IMR-90 (cell line): ENCODE measurements at regions not wholly inside any gene's neighbourhood (a gene's known extent, or its start where the extent isn't known, plus 50 kb on each side); places are given as distances from the start of the nearest gene placed in this dataset.

Experiments
- ATAC-seq: fragments of 200-7000 bp; cut with Tn5 transposase; 2 replicates; pipeline ENCODE4 v1.9.1; 2020; ENCODE audit warnings: low read depth, mild to moderate bottlenecking, moderate library complexity
- BruUV-seq: library from RNA; stranded (reverse); fragments of 400-500 nt; replicated peaks from 2 replicates; lab custom pipeline; 2021; lab: Mats Ljungman, UMichigan
- CTCF ChIA-PET: fragments of 300-600 bp; formaldehyde crosslinking; extraction: SDS; loops from one replicate; lab custom pipeline; 2021; ENCODE audit warnings: antibody characterized with exemption; lab: Yijun Ruan, JAX
- POLR2A ChIA-PET: fragments of 300-600 bp; sonication (Branson Sonifier 250); formaldehyde crosslinking; loops from one replicate; lab custom pipeline; 2022; ENCODE audit warnings: antibody characterized with exemption; ENCODE audit not compliant: unreplicated experiment; lab: Charles Lee
- DNase-seq: peaks from one replicate; pipeline ENCODE4 v3.0.0; 2013
- H2AFZ ChIP-seq: replicated peaks from 2 replicates; pipeline ENCODE3; 2013; ENCODE audit warnings: low read length, mild to moderate bottlenecking; ENCODE audit not compliant: poor library complexity
- H2AK5ac ChIP-seq: 2 replicates; pipeline ENCODE4 v1.6.1; 2013; ENCODE audit warnings: low read depth, low read length, inconsistent platforms
- H2AK9ac ChIP-seq: replicated peaks from 2 replicates; pipeline ENCODE3; 2013; ENCODE audit warnings: mild to moderate bottlenecking, low read depth, low read length, moderate library complexity; ENCODE audit not compliant: poor library complexity
- H2BK120ac ChIP-seq: 2 replicates; pipeline ENCODE4 v1.6.1; 2013; ENCODE audit warnings: low read depth, low read length, inconsistent platforms
- H2BK15ac ChIP-seq: 3 replicates; pipeline ENCODE4 v1.6.1; 2013; ENCODE audit warnings: low read depth, low read length, inconsistent platforms
- H2BK20ac ChIP-seq: 2 replicates; pipeline ENCODE4 v1.6.1; 2013; ENCODE audit warnings: low read depth, mild to moderate bottlenecking, inconsistent platforms, low read length, moderate library complexity
- H2BK5ac ChIP-seq: 2 replicates; pipeline ENCODE4 v1.6.1; 2013; ENCODE audit warnings: mild to moderate bottlenecking, low read depth, low read length, inconsistent platforms; ENCODE audit not compliant: poor library complexity, severe bottlenecking
- H3K14ac ChIP-seq: replicated peaks from 2 replicates; pipeline ENCODE4 v1.6.1; 2013; ENCODE audit warnings: low read depth, low read length, inconsistent platforms
- H3K18ac ChIP-seq: 2 replicates; pipeline ENCODE4 v1.6.1; 2013; ENCODE audit warnings: low read depth, low read length, control low read depth
- H3K23ac ChIP-seq: 2 replicates; pipeline ENCODE4 v1.6.1; 2013; ENCODE audit warnings: low read depth, low read length, inconsistent platforms
- H3K27ac ChIP-seq: 2 replicates; pipeline ENCODE4 v1.5.1; 2013; ENCODE audit warnings: mild to moderate bottlenecking, control low read depth, low read length; ENCODE audit not compliant: insufficient read depth
- H3K27me3 ChIP-seq: 2 replicates; pipeline ENCODE4 v1.6.1; 2013; ENCODE audit warnings: low read length; ENCODE audit not compliant: control insufficient read depth, insufficient read depth
- H3K36me3 ChIP-seq: 2 replicates; pipeline ENCODE4 v1.6.1; 2013; ENCODE audit warnings: low read length, mixed read lengths; ENCODE audit not compliant: control insufficient read depth, insufficient read depth
- H3K4ac ChIP-seq: 2 replicates; pipeline ENCODE4 v1.6.1; 2013; ENCODE audit warnings: low read depth, low read length, inconsistent platforms
- H3K4me1 ChIP-seq: 2 replicates; pipeline ENCODE4 v1.6.1; 2013; ENCODE audit warnings: low read length, mixed read lengths; ENCODE audit not compliant: control insufficient read depth, insufficient read depth
- H3K4me2 ChIP-seq: 2 replicates; pipeline ENCODE4 v1.6.1; 2013; ENCODE audit warnings: low read depth, mild to moderate bottlenecking, control low read depth, low read length, moderate library complexity
- H3K4me3 ChIP-seq: 2 replicates; pipeline ENCODE4 v1.5.1; 2013; ENCODE audit warnings: low read depth, mild to moderate bottlenecking, control low read depth, low read length, moderate library complexity; ENCODE audit not compliant: insufficient read depth
- H3K56ac ChIP-seq: 2 replicates; pipeline ENCODE4 v1.6.1; 2013; ENCODE audit warnings: low read length, inconsistent platforms; ENCODE audit not compliant: insufficient read depth; ENCODE audit errors: extremely low read depth
- H3K79me1 ChIP-seq, 2 experiments: 2 replicates each; pipeline ENCODE4 v1.6.1; 2013; ENCODE audit warnings: low read length in 2 of 2, inconsistent platforms in 1 of 2, low read depth in 1 of 2
- H3K9ac ChIP-seq: 2 replicates; pipeline ENCODE4 v1.6.1; 2013; ENCODE audit warnings: low read depth, low read length, control low read depth
- H3K9me1 ChIP-seq: 2 replicates; pipeline ENCODE4 v1.6.1; 2013; ENCODE audit warnings: low read length, inconsistent platforms; ENCODE audit not compliant: insufficient read depth
- H3K9me3 ChIP-seq: 2 replicates; pipeline ENCODE4 v1.6.1; 2013; ENCODE audit warnings: low read length; ENCODE audit not compliant: control insufficient read depth, insufficient read depth
- H4K20me1 ChIP-seq: 2 replicates; pipeline ENCODE4 v1.6.1; 2013; ENCODE audit warnings: low read length, inconsistent platforms; ENCODE audit not compliant: insufficient read depth
- H4K5ac ChIP-seq: 2 replicates; pipeline ENCODE4 v1.6.1; 2013; ENCODE audit warnings: mild to moderate bottlenecking, low read depth, low read length, control low read depth
- H4K8ac ChIP-seq, 2 experiments: 2 replicates each; pipeline ENCODE4 v1.6.1; 2013; ENCODE audit warnings: low read depth in 2 of 2, low read length in 2 of 2, control low read depth in 1 of 2, inconsistent platforms in 1 of 2
- H4K91ac ChIP-seq: 2 replicates; pipeline ENCODE4 v1.6.1; 2013; ENCODE audit warnings: low read depth, low read length, inconsistent platforms; ENCODE audit not compliant: insufficient read depth
- BHLHE40 ChIP-seq: fragments of 150-350 bp; IDR thresholded peaks from 2 replicates; pipeline ENCODE4 v1.6.1; 2016; ENCODE audit warnings: mild to moderate bottlenecking, low read depth, low read length
- CEBPB ChIP-seq: IDR thresholded peaks from 2 replicates; pipeline ENCODE4 v1.6.1; 2012; ENCODE audit warnings: low read depth, low read length, improper control_type of control experiment
- CHD1 ChIP-seq: IDR thresholded peaks from 2 replicates; pipeline ENCODE4 v1.6.1; 2012; ENCODE audit warnings: low read depth, low read length, improper control_type of control experiment
- CTCF ChIP-seq: conservative IDR thresholded peaks from 2 replicates; pipeline ENCODE4 v1.5.1; 2012; ENCODE audit warnings: mild to moderate bottlenecking, low read depth, low read length, improper control_type of control experiment
- ELK1 ChIP-seq: fragments of 150-350 bp; IDR thresholded peaks from 2 replicates; pipeline ENCODE4 v1.6.1; 2016; ENCODE audit warnings: low read depth, mild to moderate bottlenecking, low read length, moderate library complexity, borderline replicate concordance
- FOS ChIP-seq: fragments of 150-350 bp; IDR thresholded peaks from 2 replicates; pipeline ENCODE4 v1.6.1; 2016; ENCODE audit warnings: low read depth, low read length
- MAFK ChIP-seq: IDR thresholded peaks from 2 replicates; pipeline ENCODE4 v1.6.1; 2012; ENCODE audit warnings: low read depth, low read length, improper control_type of control experiment
- MAZ ChIP-seq: IDR thresholded peaks from 2 replicates; pipeline ENCODE4 v1.6.1; 2012; ENCODE audit warnings: low read depth, mild to moderate bottlenecking, low read length, improper control_type of control experiment, moderate library complexity, borderline replicate concordance
- MXI1 ChIP-seq: IDR thresholded peaks from 2 replicates; pipeline ENCODE4 v1.6.1; 2012; ENCODE audit warnings: low read depth, mild to moderate bottlenecking, low read length, moderate library complexity, borderline replicate concordance
- NFE2L2 ChIP-seq: fragments of 150-350 bp; IDR thresholded peaks from 2 replicates; pipeline ENCODE4 v1.6.1; 2016; ENCODE audit warnings: low read depth, mild to moderate bottlenecking, low read length
- POLR2A ChIP-seq: IDR thresholded peaks from 2 replicates; pipeline ENCODE4 v1.6.1; 2012; ENCODE audit warnings: mild to moderate bottlenecking, low read depth, low read length
- RAD21 ChIP-seq: IDR thresholded peaks from 2 replicates; pipeline ENCODE4 v1.6.1; 2012; ENCODE audit warnings: low read length, improper control_type of control experiment
- RFX5 ChIP-seq: IDR thresholded peaks from 2 replicates; pipeline ENCODE4 v1.8.0; 2012; ENCODE audit warnings: low read depth, mild to moderate bottlenecking, low read length, moderate library complexity
- USF2 ChIP-seq: fragments of 150-350 bp; IDR thresholded peaks from 2 replicates; pipeline ENCODE4 v1.6.1; 2017; ENCODE audit warnings: mild to moderate bottlenecking, antibody characterized with exemption, low read length, low read depth
- WGBS, 2 experiments: methylation state at CpG; one replicate each; pipeline versions ENCODE4 v1.1.5 to v1.1.7; 2013; ENCODE audit warnings: missing lambda C conversion rate in 2 of 2; ENCODE audit not compliant: insufficient read length in 1 of 2; ENCODE audit errors: extremely low coverage in 2 of 2; 5-methylcytosine and 5-hydroxymethylcytosine counted together
- dilution Hi-C: fragments of 300-500 bp; cut with HindIII; formaldehyde crosslinking; loops from one replicate; pipeline ENCODE4 v1.14.3; 2018; ENCODE audit warnings: low sequenced_read_pairs; ENCODE audit not compliant: unreplicated experiment
- in situ Hi-C: fragments of 300-500 bp; cut with MboI; formaldehyde crosslinking; loops from 3 replicates; pipeline ENCODE4 v1.14.3; 2019; ENCODE audit warnings: low sequenced_read_pairs, inconsistent platforms, mixed read lengths
- intact Hi-C: fragments of 100-400 bp; cut with micrococcal nuclease; formaldehyde crosslinking; loops from 2 replicates; pipeline ENCODE4 v1.10.0; 2022

GRCh38 chr14:104248203-104249055 lies 110.0 kb downstream of the KIF26A start:
- Histone ChIP-seq H3K4me3 (no peak overlapping the region), H3K4me1 (no peaks in the 10 kb centered on the region), H3K9me3 (peaks cover 63% of the 10 kb centered on the region), H3K27me3 (no peaks in the 10 kb centered on the region), H3K23ac (no peak overlapping the region), H2BK120ac (no peak overlapping the region), H4K5ac (no peak overlapping the region), H2AK9ac (no peak overlapping the region), H4K91ac (no peak overlapping the region), H3K4ac (no peak overlapping the region), H3K14ac (no peak overlapping the region), H3K36me3 (no peaks in the 10 kb centered on the region), H4K20me1 (no peaks in the 10 kb centered on the region), H4K8ac (no peak overlapping the region), H3K9me1 (no peaks in the 10 kb centered on the region), H2AK5ac (no peak overlapping the region), H2BK20ac (no peak overlapping the region), H2AFZ (no peak overlapping the region), H3K4me2 (no peak overlapping the region), H3K79me1 (no peaks in the 10 kb centered on the region), H2BK5ac (no peak overlapping the region), H2BK15ac (no peak overlapping the region), H3K9ac (no peak overlapping the region), H3K56ac (no peak overlapping the region), H3K27ac (no peak overlapping the region), H3K18ac (no peak overlapping the region)
- TF ChIP-seq FOS, result no peak
- no peak for TF ChIP-seq RAD21
- TF ChIP-seq CEBPB, result no peak
- TF ChIP-seq MXI1, result no peak
- TF ChIP-seq CHD1, result no peak
- TF ChIP-seq RFX5, result no peak
- no peak for TF ChIP-seq NFE2L2
- no peak for TF ChIP-seq USF2
- no peak for TF ChIP-seq CTCF
- no peak for TF ChIP-seq BHLHE40
- no peak for TF ChIP-seq MAFK
- no peak for TF ChIP-seq POLR2A
- TF ChIP-seq ELK1, result no peak
- no peak for TF ChIP-seq MAZ
- intact Hi-C loops (no loop called here), dilution Hi-C loops (no loop called here), in situ Hi-C loops (no loop called here)
- DNase-seq (no peak), ATAC-seq (no peak)
- POLR2A ChIA-PET, result no interaction called here
- 75% methylated on average over 4 of the region's 26 CpGs; no CpG with 5 or more reads in 1 of the 2 experiments for WGBS, 2 experiments
- BruUV-seq, result no TSS peak
- CTCF ChIA-PET, result no interaction called here
